Retina (tissue), 1 donor: ENCODE measurements at regions not wholly inside any gene's neighbourhood (a gene's known extent, or its start where the extent isn't known, plus 50 kb on each side); places are given as distances from the start of the nearest gene placed in this dataset.

Experiments
- DNase-seq: peaks from one replicate; pipeline ENCODE4 v3.0.0-alpha.2; 2016

- DNase-seq, result no peak
Observed at GRCh38 chr14:104321088-104321801, 182.9 kb downstream of the KIF26A start.

- no peak for DNase-seq
Observed at GRCh38 chr14:104321802-104322130, 183.4 kb downstream of the KIF26A start.

GRCh38 chr14:104322531-104323366 is 184.4 kb downstream of the KIF26A start:
- peak; percentile 71 for DNase-seq

GRCh38 chr14:104323551-104324175 is 185.3 kb downstream of the KIF26A start:
- DNase-seq, result no peak

GRCh38 chr14:104326848-104327247 is 188.5 kb downstream of the KIF26A start:
- DNase-seq, result no peak

- DNase-seq, result no peak
Observed at GRCh38 chr14:104328607-104329006, 190.2 kb downstream of the KIF26A start.

- DNase-seq, result no peak
Observed at GRCh38 chr14:104329793-104330192, 191.4 kb downstream of the KIF26A start.

GRCh38 chr14:104331871-104332605 is 193.7 kb downstream of the KIF26A start:
- no peak for DNase-seq

- DNase-seq, result no peak
Observed at GRCh38 chr14:104332634-104333270, 194.4 kb downstream of the KIF26A start.

- DNase-seq, result peak; percentile 45
Observed at GRCh38 chr14:104333646-104334423, 195.4 kb downstream of the KIF26A start.

- no peak for DNase-seq
Observed at GRCh38 chr14:104334424-104335161, 196.2 kb downstream of the KIF26A start.

- DNase-seq, result no peak
Observed at GRCh38 chr14:104335176-104335575, 196.8 kb downstream of the KIF26A start.

GRCh38 chr14:104335611-104336010 is 197.2 kb downstream of the KIF26A start:
- DNase-seq, result no peak

GRCh38 chr14:104337351-104337750 is 199.0 kb downstream of the KIF26A start:
- no peak for DNase-seq

- DNase-seq, result no peak
Observed at GRCh38 chr14:104339361-104339760, 201.0 kb downstream of the KIF26A start.

GRCh38 chr14:104339829-104340228 is 201.4 kb downstream of the KIF26A start:
- DNase-seq, result no peak

GRCh38 chr14:104341532-104342434 is 203.4 kb downstream of the KIF26A start:
- DNase-seq, result peak; percentile 57

- no peak for DNase-seq
Observed at GRCh38 chr14:104342435-104343293, 204.3 kb downstream of the KIF26A start.

- no peak for DNase-seq
Observed at GRCh38 chr14:104343294-104343625, 204.9 kb downstream of the KIF26A start.
